M059J (cell line): ENCODE measurements at regions not wholly inside any gene's neighbourhood (a gene's known extent, or its start where the extent isn't known, plus 50 kb on each side); places are given as distances from the start of the nearest gene placed in this dataset.

Experiments
- DNase-seq: peaks from one replicate; pipeline ENCODE4 v3.0.0-alpha.2; 2012; ENCODE audit warnings: low read depth

DNA sequence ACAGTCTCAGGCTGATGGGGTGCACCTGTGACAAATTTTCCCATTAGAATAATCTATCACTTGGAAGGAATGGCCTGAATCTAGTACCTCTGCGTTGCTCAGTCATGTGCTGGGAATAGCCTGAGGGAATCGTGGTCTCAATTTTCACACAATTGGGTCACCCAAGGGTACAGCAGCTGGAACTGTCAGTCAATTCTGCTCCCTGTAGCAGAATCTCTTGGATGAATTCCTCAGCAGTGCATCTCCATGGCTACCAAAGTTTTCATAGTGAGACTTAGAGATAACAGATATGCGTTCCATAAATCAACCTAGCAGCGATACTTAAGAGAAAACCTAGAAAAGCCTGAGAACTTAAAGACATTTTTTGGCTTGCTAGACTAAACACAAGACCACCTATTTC lies 288.7 kb upstream of the CTSO start:
- DNase-seq = peak; percentile 24

DNA sequence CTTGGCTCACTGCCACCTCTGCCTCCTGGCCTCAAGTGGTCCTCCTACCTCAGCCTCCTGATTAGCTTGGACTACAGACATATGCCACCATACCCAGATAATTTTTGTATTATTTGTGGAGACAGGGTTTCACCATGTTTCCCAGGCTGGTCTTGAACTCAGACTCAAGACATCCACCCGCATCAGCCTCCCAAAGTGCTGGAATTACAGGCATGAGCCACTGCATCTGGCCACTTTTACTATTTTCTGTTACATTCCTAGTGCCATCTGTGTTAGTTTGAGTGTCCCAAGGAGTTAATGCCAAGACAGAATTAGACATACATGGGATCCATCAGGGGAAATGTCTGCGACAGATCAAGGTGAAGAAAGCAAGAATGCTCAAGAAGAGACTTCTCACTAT lies 288.2 kb upstream of the CTSO start:
- DNase-seq = no peak

DNA sequence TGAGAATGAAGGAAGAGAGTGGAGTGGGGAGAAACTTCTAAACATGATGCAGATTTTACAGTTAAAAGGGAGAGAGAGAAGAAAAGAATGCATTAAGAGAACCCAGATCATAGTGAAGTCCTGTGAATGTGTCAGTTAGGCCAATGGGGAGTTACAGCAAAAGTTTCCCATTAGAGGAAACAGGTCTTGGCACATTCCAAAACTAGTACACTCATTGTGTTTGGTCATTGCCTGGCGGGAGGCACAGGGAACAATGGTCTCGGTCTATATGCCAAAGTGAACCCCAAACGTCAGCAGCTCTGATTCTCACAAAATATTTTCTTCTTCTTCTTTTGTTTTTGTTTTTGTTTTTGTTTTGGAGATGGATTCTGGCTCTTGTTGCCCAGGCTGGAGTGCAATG lies 284.5 kb upstream of the CTSO start:
- no peak for DNase-seq

GRCh38 chr4:156237231-156237630 lies 283.6 kb upstream of the CTSO start:
- peak; percentile 32 for DNase-seq

DNA sequence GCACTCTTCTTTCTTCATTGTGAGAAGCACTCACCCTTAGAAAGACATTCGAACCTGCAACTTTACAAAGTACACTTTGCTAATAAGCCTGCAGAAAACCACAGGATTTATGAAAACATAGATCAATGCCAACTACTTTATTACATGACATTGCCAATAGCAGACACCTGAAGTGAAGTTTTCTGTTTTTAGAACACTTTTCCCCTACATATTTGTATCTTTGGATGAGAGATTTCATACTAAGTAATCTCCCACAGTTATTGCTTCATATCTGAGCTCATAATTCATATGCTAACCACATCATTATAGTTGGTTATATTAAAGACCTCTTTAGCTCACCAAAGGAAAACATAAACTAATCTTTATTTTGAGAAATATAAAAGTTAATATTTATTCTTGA lies 276.5 kb upstream of the CTSO start:
- DNase-seq = no peak

DNA sequence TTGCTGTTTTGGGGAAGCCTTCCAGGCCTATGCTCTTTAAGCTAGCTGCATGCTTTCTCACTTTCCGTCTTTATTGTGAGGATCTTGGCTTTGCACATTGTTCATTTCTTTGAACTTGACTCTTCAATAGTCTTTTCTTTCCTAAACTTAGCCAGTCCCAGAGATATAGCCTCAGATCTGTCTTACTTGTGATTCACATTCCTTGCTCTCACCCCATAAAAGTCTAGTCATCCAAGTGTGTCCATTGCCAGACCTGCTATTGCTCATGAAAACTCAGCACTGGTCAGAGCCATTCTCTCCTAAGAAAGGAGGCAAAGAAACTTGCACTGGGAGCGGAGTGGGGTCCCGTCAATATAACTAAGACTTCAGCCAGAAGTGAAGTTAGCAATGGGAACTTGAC lies 275.0 kb upstream of the CTSO start:
- peak; percentile 7 for DNase-seq

DNA sequence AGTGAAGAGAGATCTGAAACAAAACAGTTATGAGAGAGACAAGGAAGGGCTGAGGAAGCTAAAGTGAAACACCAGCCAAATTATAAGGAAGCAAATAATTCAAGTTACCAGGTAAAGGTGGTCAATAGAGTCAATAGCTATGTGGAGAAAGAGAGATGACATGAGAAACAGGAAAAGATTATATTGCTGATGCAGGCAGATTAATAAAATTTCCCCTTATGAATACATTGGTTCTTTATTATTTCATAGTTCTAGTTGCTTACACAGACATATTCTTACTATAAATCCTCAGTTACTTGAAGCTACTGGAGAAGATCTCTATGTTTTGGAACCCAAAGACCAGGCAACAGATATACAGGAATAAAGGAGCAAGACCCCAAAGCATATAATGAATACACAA lies 273.7 kb upstream of the CTSO start:
- DNase-seq = no peak

DNA sequence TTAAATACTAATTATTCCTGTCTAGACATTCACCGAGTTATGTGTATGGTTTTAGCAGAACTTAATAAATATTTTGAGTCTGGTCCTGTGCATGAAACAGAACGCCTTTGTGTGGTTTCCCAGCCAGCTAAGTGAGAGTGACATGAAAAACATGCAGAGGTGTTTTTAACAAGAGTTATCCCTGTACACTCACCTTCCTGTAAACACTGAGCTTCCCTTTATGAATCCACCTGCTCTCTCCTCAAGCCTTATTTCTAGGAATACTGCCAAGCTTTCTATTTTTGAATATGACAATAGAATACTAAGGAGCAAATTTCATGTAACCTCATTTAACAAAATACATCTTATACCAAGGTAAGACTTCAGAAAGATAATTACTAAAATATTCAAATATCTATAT lies 270.3 kb upstream of the CTSO start:
- no peak for DNase-seq

- no peak for DNase-seq
Observed at GRCh38 chr4:156217236-156217635, 263.6 kb upstream of the CTSO start.

DNA sequence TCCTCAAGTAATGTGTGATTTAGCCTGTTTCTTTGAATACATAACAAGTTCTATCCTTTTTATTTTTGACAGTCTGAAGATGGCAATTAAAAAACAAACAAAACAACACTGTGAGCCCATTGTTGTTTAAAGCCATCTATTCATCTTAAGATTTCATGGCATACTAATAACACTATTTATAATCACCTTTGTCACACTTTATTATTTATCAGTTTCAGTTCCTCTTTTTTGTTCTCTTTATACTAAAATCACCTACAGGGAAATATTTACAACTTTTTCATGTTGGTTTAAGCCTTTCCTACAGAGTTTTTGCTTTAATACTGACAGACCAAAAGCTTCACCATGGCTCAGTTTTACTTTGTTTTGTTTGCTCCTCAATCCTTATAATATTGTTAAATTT lies 247.4 kb upstream of the CTSO start:
- DNase-seq = no peak

DNA sequence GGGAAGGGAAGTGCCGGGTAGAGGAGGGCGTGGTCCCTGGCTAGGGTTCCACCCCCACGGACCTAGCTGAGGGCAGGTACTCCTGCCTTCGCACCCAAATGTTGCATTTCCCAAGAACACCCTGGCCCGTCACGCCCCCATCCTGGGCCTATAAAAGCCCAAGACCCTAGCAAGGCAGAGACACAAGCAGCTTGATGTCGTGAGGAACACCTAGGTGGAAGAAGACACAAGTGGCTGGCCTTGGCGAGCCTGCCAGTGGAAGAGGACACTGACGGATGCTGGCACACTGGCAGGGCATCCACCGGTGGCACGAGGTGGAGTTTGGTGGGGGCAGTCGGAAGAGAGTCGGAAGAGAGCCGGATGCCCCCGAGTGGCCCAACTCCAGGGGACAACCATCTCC lies 244.8 kb upstream of the CTSO start:
- DNase-seq = no peak

- DNase-seq = no peak
Observed at GRCh38 chr4:156197216-156197615, 243.6 kb upstream of the CTSO start.

DNA sequence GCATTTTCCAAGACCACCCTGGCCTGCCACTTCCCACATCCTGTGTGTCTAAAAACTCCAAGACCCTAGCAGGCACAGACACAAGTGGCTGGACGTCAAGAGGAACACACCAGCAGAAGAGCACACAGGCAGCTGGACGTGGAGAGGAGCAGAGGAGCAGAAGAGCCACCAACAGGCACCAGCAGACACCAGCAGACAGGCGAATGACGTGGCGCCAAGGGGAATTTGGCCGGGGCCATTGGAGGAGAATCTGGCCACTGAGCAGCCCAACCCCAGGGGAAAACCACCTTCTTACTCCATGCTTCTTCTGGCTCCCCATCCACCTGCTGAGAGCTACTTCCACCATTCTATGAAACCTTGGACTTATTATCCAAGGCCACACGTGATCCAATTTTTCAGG lies 243.1 kb upstream of the CTSO start:
- no peak for DNase-seq

GRCh38 chr4:156195914-156196313 lies 242.2 kb upstream of the CTSO start:
- DNase-seq = peak; percentile 5

DNA sequence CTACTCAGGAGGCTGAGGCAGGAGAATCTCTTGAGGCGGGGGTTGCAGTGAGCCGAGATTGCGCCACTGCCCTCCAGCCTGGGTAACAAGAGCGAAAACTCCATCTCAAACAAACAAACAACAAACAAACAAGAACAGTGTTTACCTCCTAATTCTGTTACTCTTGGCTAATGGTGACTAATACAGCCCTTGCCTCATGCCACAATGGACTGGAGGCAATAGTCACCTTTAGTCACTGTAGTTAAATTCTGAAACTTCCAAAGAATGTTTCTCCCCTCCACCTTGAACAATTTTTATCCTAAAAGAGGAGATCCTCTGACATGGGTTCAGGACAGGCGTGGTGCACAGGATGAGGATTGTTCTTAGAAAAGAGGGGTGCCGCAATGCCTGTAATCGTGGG lies 241.2 kb upstream of the CTSO start:
- DNase-seq = peak; percentile 60

- DNase-seq = no peak
Observed at GRCh38 chr4:156193800-156194199, 240.1 kb upstream of the CTSO start.

DNA sequence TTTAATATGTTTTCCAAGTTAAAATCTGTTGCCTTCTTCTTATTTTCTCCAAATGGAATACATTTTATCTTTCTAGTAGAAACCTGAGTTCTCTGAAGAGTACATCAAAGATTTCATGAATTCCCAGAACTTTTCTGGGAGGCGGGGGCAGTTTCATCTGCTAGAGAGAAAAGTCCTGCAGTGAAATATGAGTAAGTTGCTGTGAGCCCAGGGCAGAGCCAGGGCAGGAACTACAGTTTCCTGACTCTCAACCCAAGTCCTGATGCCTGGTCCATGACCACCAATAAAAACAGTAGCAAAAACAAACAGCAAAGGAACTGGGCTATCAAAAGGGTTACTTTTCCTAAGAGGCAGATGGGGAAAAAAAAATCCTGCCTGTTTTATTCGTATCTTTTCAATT lies 239.4 kb upstream of the CTSO start:
- peak; percentile 60 for DNase-seq

- DNase-seq = no peak
Observed at GRCh38 chr4:156192033-156192432, 238.4 kb upstream of the CTSO start.

DNA sequence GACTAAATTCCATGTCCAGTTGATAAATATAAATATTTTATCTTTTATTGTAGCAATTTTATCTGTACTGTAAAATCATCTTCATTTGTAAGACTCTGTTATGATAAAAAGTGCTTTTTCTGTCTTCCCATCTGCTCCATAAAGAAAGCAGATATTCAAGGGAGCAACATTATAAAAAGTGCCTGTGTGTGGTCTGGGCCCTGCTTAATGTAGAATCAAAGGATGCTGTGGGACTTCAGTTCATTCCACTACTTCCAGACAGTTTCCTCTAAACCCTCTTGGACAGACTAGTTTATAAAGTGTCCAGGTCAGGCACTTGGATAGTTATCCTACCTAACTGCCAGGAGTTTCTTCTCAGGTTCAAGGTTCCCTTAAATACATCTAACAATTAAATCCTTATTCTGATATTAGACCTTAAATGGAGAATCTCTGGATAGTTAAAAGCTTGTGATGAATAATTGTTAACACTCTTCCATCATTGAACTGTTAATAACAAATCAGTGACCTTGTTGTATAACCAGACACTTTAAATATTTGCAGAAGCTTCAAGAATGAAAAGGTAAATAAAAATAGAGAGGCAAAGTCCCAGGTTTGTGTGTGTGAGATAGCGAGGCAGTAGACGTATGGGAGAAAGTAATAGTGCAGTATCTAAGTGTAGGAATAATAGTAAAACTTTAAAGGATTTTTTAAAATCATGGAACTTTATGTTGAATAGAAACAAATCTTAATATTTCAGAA lies 237.5 kb upstream of the CTSO start:
- no peak for DNase-seq

DNA sequence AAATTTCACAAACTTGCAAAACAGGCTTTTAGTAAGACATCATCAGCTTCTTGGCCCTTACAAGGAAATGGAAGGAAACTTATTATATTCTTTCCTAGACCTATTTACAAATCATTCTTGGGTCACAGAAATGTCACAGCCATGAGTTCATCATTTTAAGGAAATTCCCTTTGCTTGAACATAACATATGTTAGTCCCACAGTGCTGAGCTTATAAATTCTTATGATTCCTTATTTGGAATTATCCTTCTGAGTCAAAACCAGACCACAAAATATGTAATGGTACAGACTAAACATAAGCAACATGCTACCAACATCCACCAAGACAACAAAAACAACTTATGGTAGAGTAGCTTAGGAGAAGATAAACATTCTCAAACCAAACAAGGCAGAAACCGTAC lies 236.9 kb upstream of the CTSO start:
- peak; percentile 53 for DNase-seq

GRCh38 chr4:156188596-156188995 lies 234.9 kb upstream of the CTSO start:
- no peak for DNase-seq

DNA sequence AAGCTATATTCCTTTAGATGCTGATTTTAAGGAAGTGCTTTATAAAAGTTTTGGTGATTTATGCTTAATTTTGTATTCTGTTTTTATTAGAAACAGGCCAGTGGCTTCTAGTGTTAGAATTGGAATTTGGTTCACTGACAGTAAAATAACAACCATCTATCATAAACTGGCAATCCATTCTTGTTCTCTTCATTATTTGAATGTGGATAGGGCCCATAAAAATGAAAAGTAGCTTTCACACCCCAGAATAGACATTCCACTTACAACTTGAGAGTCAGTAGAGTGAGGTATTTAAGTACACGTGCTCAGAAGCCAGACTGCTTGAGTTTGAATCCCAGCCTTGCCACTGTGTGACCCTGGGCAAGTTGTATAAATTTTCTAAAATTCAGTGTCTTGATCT lies 232.4 kb upstream of the CTSO start:
- DNase-seq = no peak

DNA sequence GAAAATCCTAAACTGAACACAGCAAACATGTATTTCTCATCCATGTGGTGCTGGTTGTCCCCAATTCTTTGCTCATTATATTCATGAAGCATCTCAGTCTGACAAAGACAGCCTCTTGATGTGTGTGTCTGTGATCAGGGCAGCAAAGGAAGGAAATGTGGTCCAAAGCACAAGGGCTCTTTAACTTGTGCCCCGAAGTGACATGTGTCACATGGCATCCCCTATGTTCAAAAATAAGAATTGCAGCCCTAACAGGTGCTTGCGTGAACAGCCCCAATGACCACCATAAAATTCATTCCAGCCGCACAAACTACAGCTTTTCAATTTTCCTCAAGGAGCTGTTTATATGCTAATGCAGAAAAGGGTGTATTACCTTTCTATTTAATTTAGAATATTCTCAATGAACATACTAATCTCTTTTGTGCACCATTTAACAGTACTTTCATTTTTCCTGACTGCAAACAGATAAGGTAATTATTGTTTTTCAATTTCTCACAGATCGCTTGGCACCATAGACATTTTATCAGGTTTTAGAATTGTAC lies 231.9 kb upstream of the CTSO start:
- no peak for DNase-seq

GRCh38 chr4:156182269-156182668 lies 228.6 kb upstream of the CTSO start:
- peak; percentile 8 for DNase-seq
